IPS DF 6.9 (cell line): ENCODE measurements at regions not wholly inside any gene's neighbourhood (a gene's known extent, or its start where the extent isn't known, plus 50 kb on each side); places are given as distances from the start of the nearest gene placed in this dataset.

Experiments used
- DNase-seq: peaks from one replicate; pipeline ENCODE4 v3.0.0-alpha.2; 2013; ENCODE audit warnings: low read depth, low spot score
- H3K27ac ChIP-seq: one replicate; pipeline ENCODE4 v1.5.1; 2013; ENCODE audit warnings: low read length, control low read depth
- H3K27me3 ChIP-seq: 2 replicates; pipeline ENCODE4 v1.6.1; 2013; ENCODE audit warnings: mild to moderate bottlenecking, low read length; ENCODE audit not compliant: control insufficient read depth, insufficient read depth
- H3K36me3 ChIP-seq: 2 replicates; pipeline ENCODE4 v1.6.1; 2013; ENCODE audit warnings: low read length; ENCODE audit not compliant: control insufficient read depth, insufficient read depth
- H3K4me1 ChIP-seq: 2 replicates; pipeline ENCODE4 v1.6.1; 2013; ENCODE audit warnings: low read length; ENCODE audit not compliant: control insufficient read depth, insufficient read depth
- H3K4me3 ChIP-seq: 2 replicates; pipeline ENCODE4 v1.5.1; 2013; ENCODE audit warnings: mild to moderate bottlenecking, low read length
- H3K9me3 ChIP-seq: 2 replicates; pipeline ENCODE4 v1.6.1; 2013; ENCODE audit warnings: low read length, inconsistent platforms; ENCODE audit not compliant: control insufficient read depth, insufficient read depth
- WGBS: extraction: QIAGEN DNeasy Blood & Tissue Kit; methylation state at CpG from one replicate; pipeline ENCODE4 v1.1.7; 2013; ENCODE audit warnings: mixed read lengths, missing lambda C conversion rate; ENCODE audit not compliant: insufficient read length, insufficient coverage; 5-methylcytosine and 5-hydroxymethylcytosine counted together

DNA sequence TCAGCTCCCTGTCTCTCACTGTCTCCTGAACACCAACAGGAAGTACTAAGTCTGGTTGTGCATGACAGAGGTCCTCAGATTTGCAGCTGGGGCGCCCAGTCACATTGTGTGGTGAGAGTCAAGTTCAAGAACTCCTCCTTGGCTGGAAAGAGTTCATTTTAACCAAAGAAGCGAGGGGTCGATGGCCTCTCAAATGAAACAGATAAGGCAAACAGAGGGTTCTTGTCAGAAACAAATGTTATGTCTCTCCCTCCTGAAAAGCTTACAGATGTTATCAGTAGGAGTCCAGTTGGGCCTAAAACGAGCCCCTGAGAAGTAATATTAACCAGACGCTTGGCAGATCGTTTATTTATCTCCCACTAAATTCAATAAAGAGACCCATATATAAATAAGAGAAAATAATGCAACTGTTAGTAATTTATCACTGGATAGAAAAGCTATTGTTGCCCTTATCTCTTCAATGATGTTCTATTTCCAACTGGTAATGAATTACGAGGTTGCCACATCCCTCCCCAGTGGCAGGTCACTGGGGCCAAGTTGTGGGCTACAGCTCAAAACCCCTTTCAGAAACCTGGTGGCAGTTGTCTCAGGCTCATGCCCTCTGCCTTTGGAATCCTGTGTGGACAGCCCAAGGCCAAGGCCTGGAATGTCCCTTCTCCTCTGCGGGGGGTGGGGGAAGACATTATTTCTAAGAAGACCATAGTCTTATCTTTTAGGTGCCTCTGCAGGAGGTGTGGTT, 307.5 kb upstream of the DYNLRB2 start:
- H3K4me1 ChIP-seq = no peaks in the 10 kb centered on the region
- H3K36me3 ChIP-seq = no peaks in the 10 kb centered on the region
- no peak for DNase-seq
- no peaks in the 10 kb centered on the region for H3K9me3 ChIP-seq
- no peaks in the 10 kb centered on the region for H3K27me3 ChIP-seq
- no CpG with 5 or more reads among the region's 8 CpGs for WGBS
- H3K27ac ChIP-seq = no peak overlapping the region
- no peak overlapping the region for H3K4me3 ChIP-seq

DNA sequence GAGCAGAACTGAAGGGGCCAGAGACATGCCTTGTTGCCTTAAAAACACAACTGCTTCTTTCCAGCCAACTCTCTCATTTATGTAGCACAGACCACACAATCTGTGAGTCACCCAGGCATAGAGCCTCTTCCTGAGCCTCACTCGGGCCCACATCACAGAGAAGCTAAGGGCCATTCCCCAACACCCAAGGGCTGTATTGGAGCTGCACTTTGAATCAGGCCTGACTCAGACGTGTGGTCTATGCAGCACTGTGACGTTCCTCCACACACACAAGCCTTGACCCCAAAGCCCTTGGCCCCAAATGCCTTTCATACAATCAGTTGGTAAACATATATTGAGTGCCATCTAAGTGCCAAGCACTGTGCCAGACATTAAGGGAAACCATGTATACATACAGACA, 308.9 kb upstream of the DYNLRB2 start:
- no peaks in the 10 kb centered on the region for H3K4me1 ChIP-seq

DNA sequence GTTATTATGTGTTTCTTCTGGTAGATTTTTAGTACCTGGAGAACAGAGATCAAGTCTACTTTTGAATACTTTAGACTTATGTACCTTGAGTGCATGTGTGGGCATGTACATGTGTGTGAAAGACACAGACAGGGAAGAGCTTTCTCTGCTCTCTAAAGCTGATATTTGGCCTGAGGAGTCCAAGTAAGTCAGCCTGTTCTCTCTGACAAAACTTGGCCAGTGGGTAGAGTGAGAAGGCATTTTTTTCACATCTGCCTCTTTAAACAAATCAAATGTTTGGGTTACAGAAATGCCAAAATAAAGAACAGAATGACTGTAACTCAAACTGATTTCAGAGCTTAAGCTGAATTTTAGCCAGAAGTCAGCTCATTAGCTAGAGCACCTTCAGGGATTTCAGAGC, 309.7 kb upstream of the DYNLRB2 start:
- H3K4me1 ChIP-seq = no peaks in the 10 kb centered on the region
- no peak for DNase-seq
- H3K4me3 ChIP-seq = no peak overlapping the region
- no peaks in the 10 kb centered on the region for H3K36me3 ChIP-seq
- no peaks in the 10 kb centered on the region for H3K27me3 ChIP-seq
- no peaks in the 10 kb centered on the region for H3K9me3 ChIP-seq
- H3K27ac ChIP-seq = no peak overlapping the region

More for the DNA sequence above, 308.9 kb upstream of the DYNLRB2 start:
- Histone ChIP-seq H3K9me3 (no peaks in the 10 kb centered on the region), H3K27me3 (no peaks in the 10 kb centered on the region), H3K4me3 (no peak overlapping the region), H3K36me3 (no peaks in the 10 kb centered on the region), H3K27ac (no peak overlapping the region)
- DNase-seq = no peak
- WGBS = no CpG with 5 or more reads among the region's 3 CpGs

DNA sequence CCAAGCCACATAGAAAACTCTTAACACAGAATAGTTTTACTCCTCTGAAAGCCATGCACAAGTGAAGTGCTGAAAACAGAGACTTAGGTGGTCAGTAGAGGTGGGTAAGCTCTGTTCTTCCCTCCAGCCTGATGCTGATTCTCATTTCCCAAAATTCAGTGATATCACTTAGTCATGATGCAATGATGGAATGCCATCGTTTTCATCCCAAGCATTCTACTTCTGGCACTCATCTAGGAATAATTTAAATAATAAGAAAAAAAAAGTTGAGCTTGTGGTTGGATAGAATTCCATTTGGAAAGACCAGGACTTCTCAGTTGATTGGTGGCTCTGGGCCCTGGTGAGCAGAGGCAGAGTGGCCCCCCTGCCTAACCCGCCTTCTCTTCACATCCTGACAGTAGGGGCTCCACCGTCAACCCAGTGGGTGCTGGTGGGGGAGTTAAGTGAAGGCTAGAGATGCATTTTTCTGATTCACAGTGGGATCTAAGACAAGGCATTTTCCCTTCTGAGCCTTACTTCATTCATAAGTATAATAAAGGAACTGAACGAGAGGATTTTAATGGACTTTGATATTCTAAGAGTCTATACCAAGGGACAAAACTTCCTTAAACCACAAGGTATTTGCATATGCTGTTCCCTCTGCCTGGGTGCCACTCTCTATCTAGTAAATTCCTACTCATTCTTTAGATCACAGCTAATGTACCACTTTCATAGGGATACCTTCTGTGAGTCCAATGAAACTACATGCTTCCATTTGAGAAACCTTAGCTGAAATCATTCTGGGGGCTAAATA, 310.3 kb upstream of the DYNLRB2 start:
- H3K27me3 ChIP-seq = no peaks in the 10 kb centered on the region
- no peaks in the 10 kb centered on the region for H3K36me3 ChIP-seq
- H3K4me3 ChIP-seq = no peak overlapping the region
- no peak overlapping the region for H3K27ac ChIP-seq
- no CpG with 5 or more reads among the region's 4 CpGs for WGBS
- H3K4me1 ChIP-seq = no peaks in the 10 kb centered on the region
- H3K9me3 ChIP-seq = no peaks in the 10 kb centered on the region
- no peak for DNase-seq

DNA sequence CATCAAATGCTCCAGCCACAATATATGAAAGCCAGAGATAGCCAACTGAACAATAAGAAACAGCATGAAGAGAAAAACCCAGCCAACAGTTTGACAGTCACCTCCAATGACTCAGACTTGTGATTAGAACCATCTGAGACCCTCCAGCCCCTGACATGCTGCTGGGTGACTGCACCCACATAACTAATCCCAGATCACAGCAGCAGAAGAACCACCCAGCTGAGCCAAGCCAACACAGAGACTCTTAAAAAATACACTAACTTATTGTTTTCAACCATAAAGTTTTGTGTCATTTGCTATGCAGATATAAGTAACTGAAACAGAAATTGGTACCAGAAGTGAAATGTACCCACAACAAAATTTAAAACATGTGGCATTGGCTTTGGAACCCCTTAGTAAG, 314.3 kb upstream of the DYNLRB2 start:
- no peak overlapping the region for H3K27ac ChIP-seq
- H3K4me3 ChIP-seq = no peak overlapping the region
- H3K9me3 ChIP-seq = no peaks in the 10 kb centered on the region
- no peaks in the 10 kb centered on the region for H3K4me1 ChIP-seq
- no peaks in the 10 kb centered on the region for H3K27me3 ChIP-seq
- no peaks in the 10 kb centered on the region for H3K36me3 ChIP-seq
- DNase-seq = no peak

DNA sequence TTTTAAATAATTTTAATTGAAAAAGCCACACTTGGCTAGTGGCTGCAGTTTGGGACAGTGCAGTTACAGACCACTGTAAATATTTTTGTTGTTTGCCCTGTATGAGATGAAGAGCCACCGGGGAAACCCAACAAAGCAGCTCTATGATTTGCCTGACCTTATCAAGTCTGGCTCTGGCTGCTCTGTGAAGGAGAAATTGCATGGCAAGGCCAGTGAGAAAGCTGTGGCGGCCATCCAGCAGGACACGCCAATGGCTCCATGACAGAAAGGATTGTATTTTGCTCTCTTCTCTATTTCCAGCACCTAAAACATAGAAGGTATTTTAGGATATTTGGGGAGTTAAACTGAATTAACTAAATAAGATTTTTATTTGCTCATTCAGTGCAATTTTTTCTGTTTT, 330.0 kb upstream of the DYNLRB2 start:
- no CpG with 5 or more reads among the region's 3 CpGs for WGBS
- Histone ChIP-seq H3K27ac (no peak overlapping the region), H3K27me3 (no peaks in the 10 kb centered on the region), H3K9me3 (no peaks in the 10 kb centered on the region), H3K4me3 (no peak overlapping the region), H3K4me1 (no peaks in the 10 kb centered on the region), H3K36me3 (no peaks in the 10 kb centered on the region)
- no peak for DNase-seq

DNA sequence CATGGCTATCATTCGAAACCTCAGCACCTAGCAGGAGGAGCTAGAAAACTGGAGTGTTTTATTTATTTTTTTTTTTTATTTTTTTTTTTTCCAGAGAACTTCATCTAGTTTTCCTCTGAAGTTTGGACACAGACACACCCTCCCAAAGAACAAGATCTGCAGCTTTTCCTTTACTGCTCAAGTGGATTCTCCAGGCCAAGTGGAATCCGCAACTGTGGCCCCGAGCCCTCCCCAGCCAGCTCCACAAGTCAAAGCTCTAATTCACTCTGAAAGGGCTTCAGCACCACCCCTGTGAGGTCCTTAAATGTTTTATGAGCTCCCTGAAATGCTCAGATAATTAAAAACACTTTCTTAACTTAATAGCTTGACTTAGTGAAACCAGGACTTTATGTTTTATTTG, 332.1 kb upstream of the DYNLRB2 start:
- no peaks in the 10 kb centered on the region for H3K4me1 ChIP-seq
- no peak for DNase-seq
- no peaks in the 10 kb centered on the region for H3K36me3 ChIP-seq
- no CpG with 5 or more reads among the region's 3 CpGs for WGBS
- no peak overlapping the region for H3K4me3 ChIP-seq
- no peaks in the 10 kb centered on the region for H3K27me3 ChIP-seq
- H3K27ac ChIP-seq = no peak overlapping the region
- no peaks in the 10 kb centered on the region for H3K9me3 ChIP-seq

DNA sequence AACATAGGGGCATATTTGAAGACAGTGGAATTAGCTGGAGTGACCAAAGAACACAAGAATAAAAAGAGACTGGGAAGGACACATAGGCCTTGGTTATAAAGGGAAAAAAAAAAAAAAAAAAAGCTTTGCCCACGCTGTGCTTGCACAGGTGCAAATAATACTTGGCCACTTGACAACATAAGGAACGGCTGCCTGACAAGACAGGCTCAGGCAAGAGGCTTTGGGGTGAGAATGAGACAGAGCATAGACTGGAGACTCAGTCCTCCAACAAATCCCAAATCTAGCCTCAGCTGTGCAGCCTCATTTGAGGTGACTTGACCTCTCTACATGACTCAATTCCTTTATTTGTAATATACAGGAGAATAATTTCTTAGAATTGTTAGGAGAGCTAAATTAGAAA, 332.8 kb upstream of the DYNLRB2 start:
- no peak overlapping the region for H3K27ac ChIP-seq
- H3K4me1 ChIP-seq = no peaks in the 10 kb centered on the region
- WGBS = no CpG with 5 or more reads among the region's 2 CpGs
- H3K9me3 ChIP-seq = no peaks in the 10 kb centered on the region
- H3K36me3 ChIP-seq = no peaks in the 10 kb centered on the region
- no peaks in the 10 kb centered on the region for H3K27me3 ChIP-seq
- DNase-seq = no peak
- H3K4me3 ChIP-seq = no peak overlapping the region

DNA sequence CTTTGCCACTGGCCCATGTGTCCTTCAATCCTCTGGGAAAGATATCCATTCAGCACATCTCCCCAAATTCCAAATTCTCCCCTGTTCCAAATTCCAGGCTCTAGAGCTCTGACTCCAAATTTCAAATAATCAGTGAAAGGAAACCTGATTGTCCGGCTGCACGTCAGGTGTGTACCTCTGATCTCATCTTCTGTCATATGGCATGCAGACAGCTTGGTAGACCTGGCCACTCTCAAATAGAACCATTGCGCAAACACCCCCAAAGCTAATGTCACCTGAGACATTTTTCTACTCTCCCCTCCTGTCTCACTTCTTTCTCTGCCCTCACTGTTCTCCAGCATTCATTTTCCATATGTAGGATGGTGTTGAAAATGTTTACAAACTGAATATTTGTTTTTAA, 337.0 kb upstream of the DYNLRB2 start:
- Histone ChIP-seq H3K27ac (no peak overlapping the region), H3K9me3 (no peaks in the 10 kb centered on the region), H3K36me3 (no peaks in the 10 kb centered on the region), H3K4me3 (no peak overlapping the region), H3K4me1 (no peaks in the 10 kb centered on the region), H3K27me3 (no peaks in the 10 kb centered on the region)
- no CpG with 5 or more reads among the region's 3 CpGs for WGBS
- no peak for DNase-seq

DNA sequence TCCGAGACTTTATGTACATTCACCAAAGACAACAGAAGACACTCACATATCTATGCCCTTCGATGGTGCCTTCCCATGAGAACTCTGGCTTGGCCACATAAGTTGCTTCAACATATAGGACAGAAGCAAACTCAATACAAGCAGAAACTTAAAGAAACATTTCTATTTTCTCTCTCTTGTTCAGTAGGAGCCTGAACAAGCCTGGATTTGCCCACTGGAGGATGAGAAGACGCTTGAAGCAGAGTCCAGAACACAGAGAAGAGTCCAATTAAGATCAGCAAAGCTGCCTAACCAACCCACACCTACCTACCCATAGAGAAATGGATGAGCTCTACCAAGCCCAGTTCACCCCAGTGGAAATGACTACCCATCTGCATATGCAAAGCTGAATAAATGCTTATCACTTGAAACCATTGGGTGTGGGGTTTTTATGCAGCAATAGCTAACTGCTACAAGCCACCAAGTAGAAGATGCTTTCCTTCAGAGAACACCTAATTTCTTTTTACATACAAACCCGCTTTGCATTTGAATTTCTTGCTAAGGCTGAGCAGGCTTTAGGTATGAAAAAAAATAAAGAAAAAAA, 337.9 kb upstream of the DYNLRB2 start:
- no peak for DNase-seq
- Histone ChIP-seq H3K4me3 (no peak overlapping the region), H3K4me1 (no peaks in the 10 kb centered on the region), H3K36me3 (no peaks in the 10 kb centered on the region), H3K27ac (no peak overlapping the region), H3K9me3 (no peaks in the 10 kb centered on the region), H3K27me3 (no peaks in the 10 kb centered on the region)
- WGBS = no CpG with 5 or more reads among the region's 4 CpGs
